OCI-M2 (cell line): ENCODE measurements at regions not wholly inside any gene's neighbourhood (a gene's known extent, or its start where the extent isn't known, plus 50 kb on each side); places are given as distances from the start of the nearest gene placed in this dataset.
"Not testable (repeated sequence)": the region's sequence is repeated elsewhere in the genome, so short reads cannot be mapped to it uniquely, and the experiment has no call there.

Source experiments
- DNase-seq: peaks from one replicate; lab custom pipeline; 2025; ENCODE audit not compliant: unreplicated experiment; lab: John Stamatoyannopoulos, UW

GRCh38 chr20:53891306-53891894 is 179.0 kb downstream of the BCAS1 start:
- no peak for DNase-seq

- DNase-seq, result no peak
These were observed 179.7 kb downstream of the BCAS1 start for GRCh38 chr20:53890443-53891305.

DNA sequence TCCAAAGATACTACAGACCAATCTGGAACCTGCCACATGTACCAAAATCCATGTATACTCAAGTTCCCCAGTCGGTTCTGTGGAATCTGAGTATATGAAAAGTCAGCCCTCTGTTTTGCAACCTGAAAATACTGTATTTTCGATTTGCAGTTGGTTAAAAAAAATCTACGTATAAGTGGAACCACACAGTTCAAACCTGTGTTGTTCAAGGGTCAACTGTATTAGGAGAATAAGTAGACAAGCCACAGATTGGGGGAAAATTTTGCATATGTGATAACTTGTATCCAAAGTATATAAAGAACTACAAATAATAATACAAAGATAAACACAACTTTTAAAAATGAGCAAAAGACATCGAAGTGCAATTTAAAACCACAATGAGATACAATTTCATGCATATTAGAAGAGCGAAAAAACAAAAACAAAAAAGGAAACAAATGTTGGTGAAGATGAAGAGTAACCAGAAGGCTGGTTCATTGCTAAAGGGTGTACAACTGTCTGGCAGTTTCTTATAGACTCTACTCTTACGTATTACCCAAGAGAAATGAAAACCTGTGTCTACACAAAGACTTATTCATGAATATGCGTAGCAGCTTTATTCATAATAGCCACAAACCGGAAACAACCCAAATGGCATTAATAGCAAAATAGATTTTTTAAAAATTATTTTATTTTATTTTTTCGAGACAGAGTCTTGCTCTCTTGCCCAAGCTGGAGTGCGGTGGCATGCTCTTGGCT is 180.8 kb downstream of the BCAS1 start:
- no peak for DNase-seq

DNA sequence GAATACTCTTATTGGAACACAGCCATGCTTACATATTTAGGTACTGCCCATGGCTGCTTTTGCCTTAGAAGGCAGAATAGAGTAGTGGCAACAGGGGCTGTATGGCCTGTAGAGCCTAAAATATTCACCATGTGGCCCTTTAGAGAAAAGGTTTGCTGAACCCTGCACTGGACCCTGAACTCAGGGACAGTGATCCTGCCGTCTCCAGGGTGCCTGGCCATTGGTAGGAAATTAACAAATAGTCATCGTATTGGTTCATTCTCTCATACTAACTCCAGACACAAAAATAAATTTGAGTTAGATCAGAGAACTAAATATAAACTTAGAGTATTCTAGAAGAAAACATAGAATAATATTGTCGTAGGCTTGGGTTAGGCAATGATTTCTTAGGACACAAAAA is 181.4 kb downstream of the BCAS1 start:
- no peak for DNase-seq

DNA sequence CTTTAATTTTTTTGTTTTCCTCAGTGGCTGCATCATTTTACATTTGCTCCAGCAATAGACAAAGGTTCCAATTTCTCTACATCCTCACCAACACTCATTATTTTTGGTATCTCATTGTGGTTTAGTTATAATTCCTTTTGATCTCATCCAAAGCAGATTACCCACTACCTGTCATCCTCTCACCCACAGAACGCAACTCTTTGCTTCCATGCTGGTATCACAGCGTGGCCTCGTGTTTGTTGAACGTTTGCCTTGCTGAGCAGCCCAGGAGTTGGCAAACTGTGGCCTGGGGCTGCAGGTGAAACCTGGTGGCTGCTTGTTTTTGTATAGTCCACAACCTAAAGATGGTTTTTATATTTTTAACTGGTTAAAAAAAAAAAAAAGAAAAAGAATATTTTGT is 181.9 kb downstream of the BCAS1 start:
- DNase-seq, result no peak

GRCh38 chr20:53887973-53888372 is 182.4 kb downstream of the BCAS1 start:
- DNase-seq, result no peak

DNA sequence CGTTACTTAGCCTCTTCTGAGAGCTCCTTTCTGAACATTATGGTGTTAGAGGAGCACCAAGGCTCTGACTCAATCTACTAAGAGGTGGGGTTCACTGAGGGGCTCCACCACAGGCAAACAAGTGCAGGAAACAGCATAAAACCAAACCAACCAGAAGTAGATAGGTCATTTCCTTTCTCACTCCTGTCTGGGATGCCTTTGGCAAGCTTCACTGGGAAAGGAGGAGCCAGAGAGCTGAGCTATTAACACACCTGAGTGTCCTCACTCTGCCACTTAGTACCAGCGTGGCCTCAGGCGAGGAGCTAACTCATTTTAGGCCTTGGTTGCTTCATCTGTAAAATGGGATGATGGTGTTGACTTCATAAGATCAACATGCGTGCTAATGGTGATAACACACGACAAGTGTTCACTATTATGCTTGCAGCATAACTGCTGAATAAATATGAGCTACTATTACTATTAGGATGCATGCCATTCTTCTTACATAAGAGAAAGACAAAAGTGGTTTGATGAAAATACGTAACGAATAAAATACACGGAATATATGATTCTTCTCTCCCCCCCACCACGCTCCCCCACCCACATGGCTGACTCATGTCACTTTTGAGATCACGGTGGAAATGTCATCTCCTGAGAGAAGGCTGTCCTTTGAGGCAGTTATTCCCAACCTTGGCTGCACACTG is 185.4 kb downstream of the BCAS1 start:
- DNase-seq, result no peak

- no peak for DNase-seq
These were observed 187.1 kb downstream of the BCAS1 start for GRCh38 chr20:53883098-53883911.

DNA sequence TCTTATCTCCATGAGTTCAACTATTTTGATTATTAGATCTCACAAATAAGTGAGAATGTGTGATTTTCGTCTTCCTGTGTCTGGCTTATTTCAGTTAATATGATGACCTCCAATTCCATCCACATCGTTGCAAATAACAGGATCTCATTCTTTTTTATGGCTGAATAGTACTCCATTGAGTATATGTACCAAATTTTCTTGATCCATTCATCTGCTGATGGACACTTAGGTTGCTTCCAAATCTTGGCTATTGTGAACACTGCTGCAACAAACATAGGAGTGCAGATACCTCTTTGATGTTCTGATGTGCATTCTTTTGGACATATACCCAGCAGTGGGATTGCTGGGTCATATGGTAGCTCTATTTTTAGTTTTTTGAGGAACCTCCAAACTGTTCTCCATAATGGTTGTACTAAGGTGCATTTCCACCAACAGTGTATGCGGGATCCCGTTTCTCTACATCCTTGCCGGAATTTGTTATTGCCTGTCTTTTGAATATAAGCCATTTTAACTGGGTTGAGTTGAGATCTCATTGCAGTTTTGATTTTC is 187.9 kb downstream of the BCAS1 start:
- DNase-seq, result not testable (repeated sequence)

DNA sequence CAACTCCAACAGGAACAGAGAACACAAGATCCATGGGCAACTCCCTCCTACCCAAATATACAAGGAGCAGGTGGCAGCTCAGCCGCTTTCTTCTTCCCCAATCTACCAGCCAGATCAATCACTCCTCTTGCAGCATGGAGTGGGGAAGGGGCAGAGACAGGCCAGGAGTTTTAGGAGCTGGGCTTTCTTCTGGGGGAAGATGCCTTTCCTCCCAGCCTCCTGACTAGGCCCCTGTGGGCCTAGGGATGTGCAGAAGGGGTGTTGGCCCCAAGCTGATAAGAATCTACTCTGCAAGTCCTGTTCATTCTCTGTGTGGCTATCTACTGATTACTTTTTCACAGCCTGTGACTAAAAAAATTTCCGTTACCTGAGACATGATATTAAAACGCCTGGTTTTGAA is 189.0 kb downstream of the BCAS1 start:
- DNase-seq, result no peak

DNA sequence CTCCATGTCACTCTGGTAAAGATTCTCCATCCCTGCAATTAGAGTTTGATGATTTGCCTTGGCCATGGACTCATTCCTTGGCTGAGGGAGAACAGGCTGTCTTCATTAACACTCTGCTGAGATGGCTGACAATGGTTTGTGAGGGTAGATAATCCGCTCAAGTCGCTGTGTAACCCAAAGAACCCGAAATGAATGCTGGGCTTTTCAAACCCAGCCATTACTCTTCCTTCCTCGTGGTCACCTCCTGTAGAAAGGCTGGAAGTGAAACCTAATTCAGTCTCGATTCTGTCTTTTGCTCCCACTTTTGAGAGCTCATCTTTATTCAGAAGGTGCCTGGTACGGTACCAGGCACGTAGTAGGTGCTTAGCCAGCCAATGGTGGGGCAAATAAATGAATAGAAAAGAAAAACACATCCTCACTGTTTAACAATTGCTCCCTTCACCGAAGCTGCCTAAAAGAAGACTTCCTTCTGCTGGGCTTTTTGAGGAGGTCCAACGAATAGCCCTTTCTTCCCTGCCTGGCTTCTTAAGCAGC is 190.2 kb downstream of the BCAS1 start:
- no peak for DNase-seq

- DNase-seq, result no peak
These were observed 191.2 kb downstream of the BCAS1 start for GRCh38 chr20:53879048-53879684.

- DNase-seq, result no peak
These were observed 191.9 kb downstream of the BCAS1 start for GRCh38 chr20:53878262-53879047.

DNA sequence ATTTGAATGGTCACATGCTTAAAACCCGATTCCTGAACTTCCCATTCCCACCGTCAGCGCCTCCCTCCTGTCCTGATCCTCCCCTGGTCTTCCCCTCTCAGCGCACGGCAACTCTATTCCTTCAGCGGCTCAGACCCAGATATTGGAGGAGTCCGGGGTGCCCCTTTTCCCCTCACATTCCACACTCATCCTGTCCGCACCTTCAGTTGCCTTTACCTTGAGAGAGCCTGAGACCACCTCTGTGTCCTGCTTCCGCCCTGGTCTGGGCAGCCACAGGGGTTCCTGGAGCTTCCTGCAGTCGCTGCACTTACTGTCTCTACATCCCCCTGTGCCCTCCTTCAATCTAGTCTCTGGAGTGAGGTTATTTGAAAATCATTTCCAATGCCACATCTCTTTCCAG is 193.4 kb downstream of the BCAS1 start:
- no peak for DNase-seq

DNA sequence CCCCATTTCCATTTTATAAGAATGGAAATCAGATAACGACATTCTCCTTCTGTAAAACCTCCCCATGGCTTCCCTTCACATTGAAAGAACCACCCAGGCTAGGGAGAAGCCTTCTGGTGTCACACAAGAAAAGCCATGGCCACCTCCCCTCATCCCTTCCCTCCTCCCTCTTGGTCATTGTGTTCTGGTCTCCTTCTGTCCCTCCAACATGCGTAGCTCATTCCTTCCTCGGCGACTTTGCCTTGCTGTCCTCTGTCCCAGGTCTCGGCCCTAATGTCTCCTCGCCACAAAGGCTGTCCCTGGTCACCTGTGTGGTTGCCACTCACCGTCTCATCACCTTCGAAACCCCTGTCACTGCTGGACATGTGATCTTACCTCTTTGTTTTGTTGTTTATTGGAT is 193.9 kb downstream of the BCAS1 start:
- DNase-seq, result no peak

DNA sequence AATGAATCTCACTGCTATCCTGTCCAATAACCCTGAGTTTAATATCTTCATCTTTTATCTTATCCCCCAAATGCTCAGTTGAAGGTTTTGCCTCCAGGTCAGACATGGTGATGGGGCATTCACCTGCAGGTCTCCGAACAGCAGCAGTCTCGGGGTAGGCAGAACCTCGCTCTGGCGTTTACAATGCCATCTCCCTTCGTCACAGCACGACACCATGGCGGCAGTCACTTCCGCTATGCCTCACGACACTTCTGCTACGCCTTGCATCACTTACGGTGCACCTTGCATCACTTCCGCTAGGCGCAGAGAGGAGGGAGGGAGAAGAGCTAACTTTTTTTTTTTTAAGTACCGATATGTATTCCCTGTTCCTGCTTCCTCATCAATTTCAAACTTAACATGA is 194.9 kb downstream of the BCAS1 start:
- DNase-seq, result no peak

GRCh38 chr20:53874706-53875105 is 195.7 kb downstream of the BCAS1 start:
- DNase-seq, result no peak

DNA sequence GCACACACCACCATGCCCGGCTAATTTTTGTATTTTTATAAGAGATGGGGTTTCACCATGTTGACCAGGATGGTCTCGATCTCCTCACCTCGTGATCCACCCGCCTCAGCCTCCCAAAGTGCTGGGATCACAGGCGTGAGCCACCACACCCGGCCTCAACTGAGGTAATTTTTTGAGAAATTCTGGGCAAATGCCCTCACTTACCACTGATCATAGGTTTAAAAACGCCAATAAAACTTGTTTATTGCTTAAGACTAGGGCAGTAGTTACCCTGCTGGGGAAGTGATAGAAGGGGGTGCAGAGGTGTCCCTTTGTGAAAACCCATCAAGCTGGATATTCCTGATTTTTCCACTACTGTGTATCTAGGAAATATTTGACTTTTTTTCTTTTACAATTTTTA is 196.3 kb downstream of the BCAS1 start:
- no peak for DNase-seq

- no peak for DNase-seq
These were observed 197.2 kb downstream of the BCAS1 start for GRCh38 chr20:53873230-53873604.
